H1 (cell line): ENCODE measurements at regions not wholly inside any gene's neighbourhood (a gene's known extent, or its start where the extent isn't known, plus 50 kb on each side); places are given as distances from the start of the nearest gene placed in this dataset.

Experiments used
- CEBPB ChIP-seq: IDR thresholded peaks from 2 replicates; pipeline ENCODE4 v1.6.1; 2012; ENCODE audit warnings: low read depth, low read length
- EZH2 ChIP-seq: fragments of 200-600 bp; sonication (generic); IDR thresholded peaks from 2 replicates; pipeline ENCODE4 v1.7.1; 2012; ENCODE audit warnings: low read depth, mild to moderate bottlenecking, moderate library complexity, low read length, inconsistent platforms; ENCODE audit not compliant: severe bottlenecking

DNA sequence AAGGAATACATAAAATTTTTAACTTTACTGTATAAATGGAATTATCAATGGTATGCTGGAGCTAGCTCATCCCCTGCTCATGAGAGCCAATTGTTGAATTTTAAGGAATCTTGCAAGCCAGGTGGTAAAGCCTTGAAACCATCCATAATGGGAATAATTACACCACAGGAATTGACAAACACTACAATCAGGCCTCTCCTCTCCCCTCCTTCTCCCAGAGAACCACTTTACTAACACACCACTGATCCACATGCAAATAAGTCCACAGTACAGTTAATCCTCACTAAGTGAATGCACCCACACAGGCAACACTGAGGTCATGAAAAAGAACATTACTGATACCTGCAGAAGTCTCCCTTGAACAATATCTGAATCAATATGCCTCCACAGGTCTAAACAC, 140.5 kb downstream of the KLF12 start:
- no peak for TF ChIP-seq EZH2
- TF ChIP-seq CEBPB = no peak
